Iris pigment epithelial cell (primary cell): ENCODE measurements at regions not wholly inside any gene's neighbourhood (a gene's known extent, or its start where the extent isn't known, plus 50 kb on each side); places are given as distances from the start of the nearest gene placed in this dataset.

Experiments
- DNase-seq: peaks from one replicate; pipeline ENCODE4 v3.0.0-alpha.2; 2011; ENCODE audit warnings: low read depth

DNA sequence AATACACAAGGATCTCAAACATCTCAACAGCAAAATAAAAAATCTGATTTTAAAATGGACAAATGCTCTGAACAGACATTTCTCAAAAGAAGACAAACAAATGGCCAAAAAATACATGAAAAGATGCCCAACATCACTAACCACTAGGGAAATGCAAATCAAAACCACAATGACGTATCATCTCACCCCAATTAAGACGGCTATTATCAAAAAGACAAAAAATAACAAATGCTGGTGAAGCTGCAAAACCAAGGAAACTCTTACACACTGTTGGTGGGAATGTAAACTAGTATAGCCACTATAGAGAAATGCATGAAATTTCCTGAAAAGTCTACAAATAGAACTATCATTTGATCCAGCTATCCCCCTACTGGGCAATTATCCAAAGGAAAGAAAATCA lies 145.0 kb downstream of the BTG1 start:
- DNase-seq, result no peak

DNA sequence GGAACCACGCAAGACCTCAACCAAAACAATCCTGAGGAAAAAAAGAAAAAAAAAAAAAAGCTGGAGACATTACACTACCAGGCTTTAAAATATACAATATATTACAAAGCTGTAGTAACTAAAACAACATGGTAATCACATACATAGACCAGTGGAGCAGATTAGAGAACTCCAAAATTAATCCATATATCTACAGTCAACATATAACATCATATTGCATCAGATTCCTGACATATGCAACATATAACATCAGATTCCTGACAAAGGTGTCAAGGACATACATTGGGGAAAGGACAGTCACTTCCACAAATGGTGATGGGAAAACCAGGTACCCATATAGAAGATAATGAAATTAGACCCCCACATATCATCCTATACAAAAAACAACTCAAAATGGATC lies 145.8 kb downstream of the BTG1 start:
- DNase-seq, result no peak

DNA sequence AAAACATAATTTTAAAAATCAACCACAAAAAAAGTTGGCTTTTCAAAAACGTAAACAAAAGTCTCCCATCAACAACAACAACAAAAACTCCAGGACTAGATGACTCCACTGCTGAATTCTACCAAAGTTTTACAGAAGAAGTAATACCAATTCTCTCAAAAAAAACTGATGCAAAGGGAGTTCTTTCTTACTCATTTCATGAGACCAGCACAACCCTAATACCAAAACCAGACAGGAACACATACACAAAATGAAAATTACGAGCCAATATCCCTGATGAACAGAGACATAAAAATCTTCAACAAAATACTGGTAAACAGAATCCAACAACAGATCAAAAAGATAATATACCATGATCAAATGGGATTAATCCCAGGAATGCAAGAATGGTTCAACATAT lies 147.3 kb downstream of the BTG1 start:
- DNase-seq, result no peak

DNA sequence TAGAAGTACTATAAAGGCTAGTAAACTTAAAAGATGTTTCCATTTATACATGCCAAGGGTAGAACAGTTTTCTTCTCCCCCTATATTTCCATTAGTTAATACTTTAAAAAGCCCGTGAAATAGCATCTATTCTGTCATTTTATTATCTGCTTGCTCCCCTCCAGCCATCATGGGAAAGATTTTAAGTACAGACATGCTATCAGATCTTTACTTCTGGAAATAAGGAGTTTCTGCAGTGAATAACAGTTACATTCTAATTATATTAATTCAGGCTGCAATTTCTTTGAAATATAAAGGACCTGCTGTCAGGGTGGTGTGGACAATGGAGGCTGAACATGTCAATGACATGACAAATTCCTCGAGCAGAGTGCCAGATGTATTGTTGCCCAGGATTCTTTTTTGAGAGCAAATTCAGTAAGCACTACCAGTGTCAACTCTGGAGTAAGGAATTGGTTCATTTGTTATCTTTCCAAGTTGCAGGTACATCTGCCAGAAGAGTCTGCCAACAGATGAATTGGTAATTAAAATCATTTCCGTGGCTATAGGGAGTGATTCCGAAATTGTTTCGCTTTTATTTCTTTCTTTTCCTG lies 151.3 kb downstream of the BTG1 start:
- DNase-seq, result no peak

DNA sequence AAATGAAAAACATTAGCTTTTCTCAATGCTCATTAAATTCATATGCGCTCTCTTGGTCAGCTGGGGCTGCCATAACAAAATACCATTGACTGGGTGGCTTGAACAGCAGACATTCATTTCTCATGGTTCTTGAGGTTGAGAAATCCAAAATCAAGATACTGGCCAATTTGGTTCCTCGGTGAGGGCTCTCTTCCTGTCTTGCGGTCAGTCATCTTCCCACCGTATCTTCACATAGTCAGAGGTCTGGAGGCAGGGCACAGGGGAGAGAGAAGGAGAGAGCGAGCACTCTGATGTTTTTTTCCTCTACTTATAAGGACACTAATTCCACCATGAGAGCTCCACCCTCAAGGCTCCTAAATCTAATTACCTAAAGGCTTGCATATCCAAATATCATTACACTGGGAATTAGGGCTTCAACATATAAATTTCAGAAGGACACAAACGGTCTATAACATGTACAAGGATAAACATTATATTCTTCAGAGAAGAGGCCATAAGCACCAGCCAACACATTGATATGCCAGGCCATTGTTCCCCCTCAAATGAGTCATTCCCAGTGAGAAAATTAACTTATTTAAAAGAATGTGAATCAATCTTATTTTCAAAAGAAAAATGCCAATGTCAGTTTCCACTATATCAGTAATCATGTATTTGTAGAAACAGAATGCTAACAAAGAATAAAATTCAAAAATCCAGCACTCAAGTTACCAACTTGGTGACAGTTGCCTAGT lies 152.2 kb downstream of the BTG1 start:
- DNase-seq, result no peak

DNA sequence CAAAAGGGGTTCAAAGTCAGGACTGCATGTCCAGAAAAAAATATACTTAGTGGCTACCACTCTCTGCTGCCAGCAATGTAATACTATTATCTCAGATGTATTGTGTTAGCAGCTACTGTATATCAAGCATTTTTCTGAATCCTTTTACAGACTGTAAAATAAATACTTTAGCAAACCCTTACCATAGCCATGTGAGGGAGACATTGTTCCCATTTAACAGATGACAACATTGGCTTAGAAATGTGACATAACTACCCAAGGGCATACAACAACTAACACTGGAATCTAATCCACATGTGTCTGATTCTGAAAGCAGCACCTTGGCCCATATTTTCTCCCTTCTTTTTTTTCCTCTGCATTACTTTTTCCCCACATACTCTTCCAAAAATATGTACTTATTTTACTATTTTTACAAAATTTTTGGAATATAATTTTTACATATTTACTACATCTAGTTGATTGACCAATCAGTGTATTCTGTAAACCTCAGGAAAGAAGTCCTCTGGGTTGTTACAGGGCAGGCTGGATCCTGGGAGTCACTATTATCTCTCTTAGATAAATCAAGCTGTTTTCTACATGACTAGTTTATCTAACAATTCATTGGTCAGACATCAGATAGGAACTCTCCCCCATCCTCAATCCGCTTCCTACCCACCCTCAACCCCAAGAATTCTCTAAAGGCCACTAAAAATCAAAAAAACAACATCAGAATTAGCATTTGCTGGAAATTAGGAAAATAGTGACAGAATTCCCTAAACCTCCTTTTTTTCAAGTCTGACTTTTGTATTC lies 154.1 kb downstream of the BTG1 start:
- no peak for DNase-seq

DNA sequence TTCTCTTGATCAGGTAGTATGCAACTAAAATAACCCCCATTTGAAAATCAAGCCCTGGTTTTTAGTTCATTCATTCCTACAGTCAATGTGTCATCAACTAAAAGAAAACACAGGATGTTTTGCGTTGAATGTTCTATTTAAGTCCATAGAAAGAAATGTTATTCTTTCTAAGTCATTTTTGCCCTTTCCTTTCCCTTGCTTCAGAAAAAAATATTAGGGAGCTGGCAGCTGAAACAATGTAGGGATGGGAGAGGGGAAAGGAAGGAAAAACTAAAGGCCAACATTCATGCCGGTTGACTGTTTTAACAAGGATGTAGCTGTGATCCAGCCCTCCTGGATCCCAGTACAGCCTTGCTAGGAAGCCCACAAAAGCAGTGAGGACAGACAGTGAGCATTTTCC lies 155.1 kb downstream of the BTG1 start:
- DNase-seq, result peak; percentile 32

DNA sequence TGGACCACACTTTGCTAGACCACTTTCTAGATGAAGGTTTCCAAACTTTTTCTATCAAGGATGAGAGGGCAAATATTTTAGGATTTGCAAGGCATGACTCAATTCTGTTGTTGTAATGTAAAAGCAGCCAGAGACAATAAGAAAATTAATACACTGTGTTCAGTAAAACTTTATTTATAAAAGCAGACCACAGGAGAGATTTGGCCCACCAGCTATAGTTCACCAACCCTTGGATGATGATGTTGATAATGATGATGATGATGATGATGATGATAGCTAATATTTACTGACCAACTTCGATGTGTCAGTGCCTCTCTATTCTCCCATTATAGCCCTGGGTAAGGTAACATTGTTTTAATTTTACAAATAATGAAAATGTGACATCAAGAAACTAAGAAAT lies 156.5 kb downstream of the BTG1 start:
- no peak for DNase-seq

DNA sequence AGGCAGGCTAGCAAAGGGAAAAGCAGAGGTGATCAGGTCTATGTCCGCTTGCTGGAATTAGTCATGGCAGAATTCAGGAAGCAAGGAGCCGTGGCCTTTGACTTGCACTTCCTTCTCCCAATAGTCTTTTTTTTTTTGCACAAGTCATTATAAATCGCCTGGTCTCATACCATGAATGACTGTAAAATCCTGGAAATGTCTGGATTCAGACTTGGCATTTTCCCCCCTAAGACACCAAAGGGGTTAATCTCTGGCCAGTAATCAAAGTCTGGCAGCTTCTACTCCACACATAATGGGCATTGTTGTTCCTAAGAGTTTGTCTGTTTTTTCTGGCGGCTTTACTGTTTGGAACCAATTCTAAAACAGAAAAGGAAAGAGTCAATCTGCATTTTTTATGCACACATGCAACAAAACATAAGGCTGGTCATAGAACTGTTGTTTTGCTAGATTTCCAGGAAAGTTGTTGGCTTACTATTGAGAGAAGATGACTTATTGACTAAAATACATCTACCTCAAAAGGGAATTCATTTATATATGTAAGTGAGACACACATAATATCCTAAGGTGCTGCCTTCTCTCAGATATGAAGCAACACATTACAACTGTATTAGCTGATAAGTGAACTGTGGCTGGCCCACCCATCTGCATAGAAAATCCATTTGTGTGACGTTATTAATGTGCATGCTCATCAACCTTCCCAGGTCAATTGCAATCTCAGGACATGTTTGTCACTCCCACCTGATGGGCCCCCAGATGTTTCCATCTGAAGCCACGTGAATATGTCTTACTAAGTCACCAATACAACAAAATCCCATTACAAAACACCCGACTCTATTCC lies 157.3 kb downstream of the BTG1 start:
- no peak for DNase-seq

DNA sequence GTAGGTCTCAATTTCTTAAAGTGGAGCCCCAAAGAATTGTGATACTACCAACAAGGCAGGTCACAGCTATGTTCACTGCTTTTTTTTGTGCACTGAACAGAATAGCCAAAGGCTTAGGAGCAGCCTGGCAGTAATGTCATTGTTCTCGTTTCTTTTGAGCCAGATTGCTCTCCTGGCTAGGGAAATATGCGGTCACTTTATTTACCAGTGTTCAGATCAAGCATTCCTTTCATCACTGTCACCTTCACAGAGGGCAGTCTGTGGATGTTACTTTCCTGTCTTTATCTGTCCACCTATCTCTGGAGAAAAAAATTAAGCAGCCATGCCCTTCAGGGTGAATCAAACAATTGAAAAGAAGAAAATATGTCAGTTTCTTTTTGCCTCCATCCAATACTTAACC lies 159.6 kb downstream of the BTG1 start:
- DNase-seq, result peak; percentile 42

DNA sequence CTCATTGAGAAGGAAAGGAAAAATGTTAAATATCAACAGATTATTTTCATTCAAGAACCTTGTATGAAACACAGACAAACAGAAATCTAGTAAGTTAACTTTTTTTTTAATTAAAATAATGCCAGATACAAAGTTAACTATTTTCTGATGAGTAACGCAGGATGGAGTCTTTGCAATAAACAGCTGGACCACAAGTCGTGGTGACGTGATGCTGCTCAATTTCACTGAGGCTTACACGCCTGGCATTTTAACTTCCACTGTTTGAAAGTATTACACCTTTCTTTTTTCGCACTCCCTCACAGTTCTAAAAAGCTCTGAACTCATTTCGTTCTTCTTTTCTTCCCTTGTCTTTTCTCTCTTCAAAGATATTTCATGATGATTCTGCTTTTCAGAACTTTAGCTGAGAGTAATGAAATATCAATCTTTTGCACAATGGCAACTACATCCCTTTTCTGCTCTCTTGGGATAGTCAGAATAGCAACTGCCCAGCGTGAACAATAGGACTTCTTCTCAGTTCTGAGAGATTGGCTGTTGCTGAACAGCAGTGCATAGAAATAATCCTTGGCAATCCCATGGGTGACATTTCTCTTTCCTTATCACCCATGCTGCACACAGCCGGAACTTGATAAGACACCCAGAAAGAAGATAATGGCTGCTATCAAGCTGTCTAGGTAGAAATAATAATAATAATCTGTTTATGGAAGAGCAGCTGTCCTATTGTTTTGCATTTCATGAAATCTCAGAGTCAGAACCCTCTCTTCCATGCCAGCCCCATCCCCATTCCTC lies 160.5 kb downstream of the BTG1 start:
- peak; percentile 72 for DNase-seq

DNA sequence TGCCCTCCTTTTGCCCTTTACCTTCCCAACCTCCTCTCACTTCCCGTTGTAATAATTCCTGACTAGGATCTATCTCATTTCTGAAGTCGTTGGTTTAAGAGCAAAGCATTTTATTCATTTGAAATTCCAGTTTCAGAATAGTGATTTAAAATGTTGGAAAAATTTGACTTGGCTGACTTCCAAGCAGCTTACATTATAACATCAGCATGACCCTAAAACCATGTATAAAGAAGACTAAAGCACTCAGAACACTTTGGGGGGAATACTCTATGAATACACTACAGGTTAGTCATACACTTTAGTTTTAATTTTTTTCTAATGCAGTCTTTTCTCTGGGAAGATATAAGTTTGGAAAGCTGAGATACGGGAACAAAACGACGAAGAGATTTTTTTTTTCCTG lies 161.1 kb downstream of the BTG1 start:
- peak; percentile 79 for DNase-seq

DNA sequence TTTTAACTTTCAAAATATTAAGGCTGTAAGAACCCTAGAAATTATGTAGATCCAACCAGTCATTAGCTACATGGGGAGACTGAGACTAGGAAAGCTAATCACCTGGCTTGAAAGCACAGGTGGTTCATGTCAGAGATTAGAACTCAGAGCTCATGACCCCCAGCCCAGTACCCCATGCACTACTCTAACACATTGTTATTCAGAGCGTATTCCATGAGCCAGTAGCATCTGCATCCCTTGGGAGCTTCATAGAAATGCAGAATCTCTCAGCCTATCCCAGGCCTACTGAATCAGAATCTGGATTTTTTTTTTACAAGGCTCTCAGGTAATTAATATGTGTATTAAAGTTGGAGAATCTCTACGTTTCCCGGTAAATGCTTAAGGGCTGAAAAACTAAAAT lies 161.7 kb downstream of the BTG1 start:
- no peak for DNase-seq

DNA sequence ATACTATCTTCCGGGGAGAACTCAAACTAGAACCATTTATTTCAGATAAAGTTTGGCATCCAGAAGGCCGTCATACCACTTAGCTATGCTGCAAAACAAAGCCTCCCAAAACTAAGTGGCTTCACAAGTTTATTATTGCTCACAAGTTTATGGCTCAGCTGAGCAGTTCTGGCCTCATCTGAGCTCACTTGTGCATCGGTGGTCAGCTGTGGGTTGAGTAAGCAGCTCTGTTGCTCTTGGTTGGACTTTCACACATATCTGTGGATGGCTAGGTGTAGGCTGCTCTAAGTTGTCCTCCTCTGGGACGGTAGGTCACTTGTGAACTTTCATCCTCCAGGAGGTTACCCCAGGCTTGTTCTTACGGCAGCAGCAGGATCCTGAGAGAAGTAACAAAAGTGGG lies 162.7 kb downstream of the BTG1 start:
- DNase-seq, result peak; percentile 32

DNA sequence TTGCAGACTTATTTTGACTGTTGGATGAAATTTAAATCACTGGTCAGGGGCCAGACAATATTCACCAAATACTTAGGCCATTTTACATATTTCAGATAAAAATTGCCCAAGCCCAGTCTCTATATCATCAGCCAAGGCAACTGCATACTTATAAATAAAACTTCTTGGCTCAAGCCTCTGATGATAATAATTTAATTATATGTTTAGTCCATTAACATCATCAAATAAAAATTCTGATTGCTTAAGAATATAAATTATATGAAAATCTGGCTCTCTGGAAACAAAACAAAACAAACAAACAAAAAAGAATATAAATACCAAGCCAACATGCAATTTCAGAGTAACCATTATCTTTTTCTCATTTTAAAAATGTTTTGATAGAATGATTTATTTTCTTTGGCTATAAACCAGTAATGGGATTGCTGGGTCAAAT lies 165.2 kb downstream of the BTG1 start:
- DNase-seq, result no peak

DNA sequence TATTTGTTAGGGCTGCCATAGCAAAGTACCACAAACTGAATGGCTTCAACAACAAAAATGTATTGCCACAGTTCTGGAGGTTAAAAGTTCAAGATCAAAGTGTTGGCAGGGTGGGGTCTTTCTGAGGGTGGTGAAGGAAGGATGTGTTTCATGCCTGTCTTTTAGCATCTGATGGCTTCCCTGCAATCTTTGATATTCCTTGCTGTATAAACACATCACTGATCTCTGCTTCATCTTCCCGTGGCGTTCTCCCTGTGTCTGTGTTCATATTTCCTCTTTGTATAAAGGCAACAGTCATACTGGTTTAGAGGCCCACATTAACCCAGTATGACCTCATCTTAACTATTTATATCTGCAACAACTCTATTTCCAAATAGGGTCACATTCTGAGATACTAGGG lies 167.5 kb downstream of the BTG1 start:
- peak; percentile 45 for DNase-seq

DNA sequence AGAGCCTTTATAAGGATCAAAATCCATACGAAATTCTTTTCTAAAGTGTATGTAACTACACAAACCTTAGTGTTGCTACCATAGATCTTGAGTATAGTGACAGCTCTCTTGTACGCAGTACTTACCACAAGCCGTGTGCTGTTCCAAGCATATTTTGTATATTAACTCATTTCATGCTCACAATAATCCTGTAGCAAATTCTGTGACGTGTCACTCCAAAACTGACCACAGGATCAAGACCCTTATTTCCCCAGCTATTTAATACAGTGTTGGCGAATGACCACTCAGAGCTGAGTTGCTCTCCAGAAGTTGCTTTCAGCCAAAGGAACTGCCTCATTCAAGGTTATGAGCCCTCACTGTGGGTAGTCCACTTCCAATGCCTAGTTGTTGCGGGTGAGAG lies 169.8 kb downstream of the BTG1 start:
- peak; percentile 60 for DNase-seq

DNA sequence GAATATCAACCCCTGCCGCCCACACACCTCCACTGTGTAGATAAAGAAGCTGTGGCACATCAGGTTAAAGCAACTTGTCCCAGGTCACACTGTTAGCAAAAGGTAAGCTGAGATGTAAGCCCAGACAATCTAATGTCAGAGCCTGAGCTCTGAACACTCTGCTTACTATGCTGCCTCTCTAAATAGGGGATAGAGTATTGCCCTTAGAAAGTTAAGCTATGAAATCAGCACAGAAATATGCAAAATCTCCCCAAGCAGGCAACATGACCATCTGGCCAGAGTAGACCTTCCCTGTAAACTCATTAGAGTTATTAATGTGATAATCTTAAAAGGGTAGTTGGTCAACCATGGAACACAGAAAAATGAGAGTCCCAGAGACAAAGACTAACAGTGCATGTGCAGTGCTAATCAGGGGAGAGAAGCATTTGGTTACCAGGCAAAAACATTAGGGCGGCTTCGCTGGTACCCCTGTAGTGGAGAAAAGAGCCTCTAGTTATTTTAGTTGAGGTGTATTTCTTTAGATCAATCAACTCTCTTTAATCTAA lies 171.0 kb downstream of the BTG1 start:
- DNase-seq, result peak; percentile 59

DNA sequence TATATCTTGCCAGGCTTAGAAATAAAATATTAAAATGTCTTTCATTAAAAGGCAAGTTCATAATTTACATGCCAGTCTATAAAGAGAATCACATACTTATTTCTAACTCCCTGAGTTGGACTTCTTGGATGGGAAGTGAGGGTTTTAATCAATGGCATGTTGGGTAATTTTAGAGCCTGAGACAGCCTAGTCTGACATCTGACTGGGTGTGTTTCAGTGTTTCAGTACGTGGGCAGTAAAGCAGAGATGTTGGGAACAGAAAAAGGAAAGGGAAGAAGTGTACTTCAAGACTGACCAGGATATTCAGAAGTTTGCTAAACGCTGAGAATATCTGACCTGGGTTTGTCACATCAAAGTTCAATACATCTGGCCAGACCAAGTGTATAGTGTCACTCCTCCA lies 171.8 kb downstream of the BTG1 start:
- no peak for DNase-seq

DNA sequence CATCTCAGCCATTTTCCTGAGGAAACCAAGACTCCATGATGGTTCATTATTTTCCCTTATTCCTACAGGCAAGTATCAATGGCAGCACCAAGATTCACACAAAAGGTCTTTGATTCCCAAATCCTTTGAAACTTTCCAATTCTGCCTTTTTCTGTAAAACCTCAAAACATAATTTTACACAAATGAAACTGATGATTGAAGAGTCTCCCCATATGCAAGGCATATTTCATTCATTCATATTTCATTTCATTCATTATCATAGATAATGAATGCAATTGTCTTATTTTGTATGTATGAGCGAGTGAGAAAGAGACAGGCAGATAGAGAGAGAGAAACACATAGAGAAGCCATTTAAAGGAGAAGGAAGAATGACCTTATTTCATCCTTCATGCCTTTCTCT lies 172.8 kb downstream of the BTG1 start:
- no peak for DNase-seq

DNA sequence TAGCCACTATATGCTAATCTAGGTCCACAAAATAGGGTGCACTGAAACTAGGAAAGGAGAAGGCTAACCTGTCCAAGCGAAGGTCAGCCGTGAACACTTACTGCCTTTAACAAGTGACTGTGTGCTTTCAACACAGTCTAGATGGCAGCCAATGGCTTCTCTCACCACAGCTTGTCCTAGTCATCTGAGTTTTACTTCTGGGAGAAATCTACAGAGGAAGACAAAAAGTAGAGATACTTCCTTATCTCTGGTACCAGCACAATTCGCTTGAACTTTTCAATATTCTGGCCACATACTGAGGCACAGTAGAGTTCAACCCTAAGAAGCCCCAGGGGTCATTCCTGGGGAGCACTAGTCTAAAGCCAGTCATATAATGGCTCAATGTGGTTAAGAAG lies 176.9 kb downstream of the BTG1 start:
- no peak for DNase-seq
